ENCODE measurements at regions not wholly inside any gene's neighbourhood (a gene's known extent, or its start where the extent isn't known, plus 50 kb on each side); places are given as distances from the start of the nearest gene placed in this dataset.

DNA sequence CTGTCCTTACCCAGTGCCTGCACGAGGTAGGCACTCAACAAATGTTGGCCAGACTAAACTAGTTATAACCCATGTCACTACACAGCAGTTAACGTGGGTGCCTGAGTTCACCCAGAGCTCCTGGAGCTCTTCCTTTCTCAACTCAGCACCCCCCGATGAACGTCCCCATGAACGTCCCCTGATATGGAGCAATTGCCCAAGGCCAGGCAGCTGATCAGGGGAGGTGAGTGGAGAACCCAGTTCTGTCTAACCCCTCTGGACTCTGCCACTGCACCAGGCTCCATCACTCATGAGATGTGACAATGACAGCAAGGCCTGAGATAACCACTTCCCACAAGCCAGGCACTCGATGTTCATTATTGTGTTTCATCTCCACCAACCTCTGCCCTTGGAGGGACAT is 199.0 kb downstream of the BCL11B start:
- TF ChIP-seq POLR2AphosphoS5 (IDR thresholded peaks at IDR 0.05) = no peak
- TF ChIP-seq POLR2A (IDR thresholded peaks at IDR 0.05) = no peak
- TF ChIP-seq, protein P1, sequence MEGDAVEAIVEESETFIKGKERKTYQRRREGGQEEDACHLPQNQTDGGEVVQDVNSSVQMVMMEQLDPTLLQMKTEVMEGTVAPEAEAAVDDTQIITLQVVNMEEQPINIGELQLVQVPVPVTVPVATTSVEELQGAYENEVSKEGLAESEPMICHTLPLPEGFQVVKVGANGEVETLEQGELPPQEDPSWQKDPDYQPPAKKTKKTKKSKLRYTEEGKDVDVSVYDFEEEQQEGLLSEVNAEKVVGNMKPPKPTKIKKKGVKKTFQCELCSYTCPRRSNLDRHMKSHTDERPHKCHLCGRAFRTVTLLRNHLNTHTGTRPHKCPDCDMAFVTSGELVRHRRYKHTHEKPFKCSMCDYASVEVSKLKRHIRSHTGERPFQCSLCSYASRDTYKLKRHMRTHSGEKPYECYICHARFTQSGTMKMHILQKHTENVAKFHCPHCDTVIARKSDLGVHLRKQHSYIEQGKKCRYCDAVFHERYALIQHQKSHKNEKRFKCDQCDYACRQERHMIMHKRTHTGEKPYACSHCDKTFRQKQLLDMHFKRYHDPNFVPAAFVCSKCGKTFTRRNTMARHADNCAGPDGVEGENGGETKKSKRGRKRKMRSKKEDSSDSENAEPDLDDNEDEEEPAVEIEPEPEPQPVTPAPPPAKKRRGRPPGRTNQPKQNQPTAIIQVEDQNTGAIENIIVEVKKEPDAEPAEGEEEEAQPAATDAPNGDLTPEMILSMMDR (IDR thresholded peaks at IDR 0.05) = no peak

Measured in suprapubic skin (tissue), 4 donors.